ENCODE measurements at regions not wholly inside any gene's neighbourhood (a gene's known extent, or its start where the extent isn't known, plus 50 kb on each side); places are given as distances from the start of the nearest gene placed in this dataset.

DNA sequence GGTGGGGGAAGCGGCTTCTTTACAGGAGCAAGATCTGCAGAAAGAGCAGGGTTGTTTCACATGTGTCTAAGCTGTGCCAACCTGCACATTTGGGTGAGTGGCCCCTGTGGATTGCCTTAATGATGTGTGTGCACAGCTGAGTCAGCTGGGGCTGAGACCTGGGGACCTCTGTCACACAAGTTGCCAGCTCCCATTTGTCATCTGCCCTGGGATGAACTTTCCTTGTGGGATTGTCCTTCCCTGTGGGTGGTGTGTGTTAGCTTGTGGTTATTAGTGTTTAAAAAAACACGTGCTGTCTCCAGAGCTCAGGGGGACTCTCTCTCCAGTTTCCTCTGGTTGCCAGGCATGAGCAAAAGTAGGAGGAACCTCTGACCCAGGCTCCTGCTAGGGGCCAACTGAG is 400.5 kb upstream of the CCL2 start:
- TF ChIP-seq, protein P1, sequence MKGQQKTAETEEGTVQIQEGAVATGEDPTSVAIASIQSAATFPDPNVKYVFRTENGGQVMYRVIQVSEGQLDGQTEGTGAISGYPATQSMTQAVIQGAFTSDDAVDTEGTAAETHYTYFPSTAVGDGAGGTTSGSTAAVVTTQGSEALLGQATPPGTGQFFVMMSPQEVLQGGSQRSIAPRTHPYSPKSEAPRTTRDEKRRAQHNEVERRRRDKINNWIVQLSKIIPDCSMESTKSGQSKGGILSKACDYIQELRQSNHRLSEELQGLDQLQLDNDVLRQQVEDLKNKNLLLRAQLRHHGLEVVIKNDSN (IDR thresholded peaks at IDR 0.05), result no peak
- TF ChIP-seq CEBPB (IDR thresholded peaks at IDR 0.05) (no peak), CREB1 (IDR thresholded peaks at IDR 0.05; ENCODE audit: low read depth) (no peak), EGR1 (IDR thresholded peaks at IDR 0.05) (no peak), YY1 (IDR thresholded peaks at IDR 0.05; ENCODE audit: low read depth) (no peak)

DNA sequence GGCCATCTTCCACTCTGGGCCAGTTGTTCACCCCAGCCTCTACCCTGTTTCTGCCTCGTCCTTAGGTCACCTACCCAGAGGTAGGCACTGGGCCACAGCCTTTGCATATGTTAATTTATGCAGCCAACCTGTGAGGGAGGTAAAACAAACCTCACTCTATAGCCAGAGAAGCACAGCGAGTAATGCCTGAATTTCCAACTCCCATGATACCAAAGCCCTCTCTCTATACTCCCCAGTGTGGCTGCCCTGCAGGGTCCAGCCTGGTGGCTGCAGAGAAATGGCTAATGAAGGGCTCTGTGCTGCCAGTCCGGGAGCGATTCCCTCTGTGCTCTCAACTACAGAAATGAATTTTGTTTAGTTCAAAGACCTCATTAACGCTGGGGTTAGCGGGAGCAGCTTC is 397.0 kb upstream of the CCL2 start:
- TF ChIP-seq RAD21 (IDR thresholded peaks at IDR 0.05; ENCODE audit: low read depth), result no peak
- no peak for TF ChIP-seq TEAD4 (IDR thresholded peaks at IDR 0.05)
- TF ChIP-seq, protein P2, sequence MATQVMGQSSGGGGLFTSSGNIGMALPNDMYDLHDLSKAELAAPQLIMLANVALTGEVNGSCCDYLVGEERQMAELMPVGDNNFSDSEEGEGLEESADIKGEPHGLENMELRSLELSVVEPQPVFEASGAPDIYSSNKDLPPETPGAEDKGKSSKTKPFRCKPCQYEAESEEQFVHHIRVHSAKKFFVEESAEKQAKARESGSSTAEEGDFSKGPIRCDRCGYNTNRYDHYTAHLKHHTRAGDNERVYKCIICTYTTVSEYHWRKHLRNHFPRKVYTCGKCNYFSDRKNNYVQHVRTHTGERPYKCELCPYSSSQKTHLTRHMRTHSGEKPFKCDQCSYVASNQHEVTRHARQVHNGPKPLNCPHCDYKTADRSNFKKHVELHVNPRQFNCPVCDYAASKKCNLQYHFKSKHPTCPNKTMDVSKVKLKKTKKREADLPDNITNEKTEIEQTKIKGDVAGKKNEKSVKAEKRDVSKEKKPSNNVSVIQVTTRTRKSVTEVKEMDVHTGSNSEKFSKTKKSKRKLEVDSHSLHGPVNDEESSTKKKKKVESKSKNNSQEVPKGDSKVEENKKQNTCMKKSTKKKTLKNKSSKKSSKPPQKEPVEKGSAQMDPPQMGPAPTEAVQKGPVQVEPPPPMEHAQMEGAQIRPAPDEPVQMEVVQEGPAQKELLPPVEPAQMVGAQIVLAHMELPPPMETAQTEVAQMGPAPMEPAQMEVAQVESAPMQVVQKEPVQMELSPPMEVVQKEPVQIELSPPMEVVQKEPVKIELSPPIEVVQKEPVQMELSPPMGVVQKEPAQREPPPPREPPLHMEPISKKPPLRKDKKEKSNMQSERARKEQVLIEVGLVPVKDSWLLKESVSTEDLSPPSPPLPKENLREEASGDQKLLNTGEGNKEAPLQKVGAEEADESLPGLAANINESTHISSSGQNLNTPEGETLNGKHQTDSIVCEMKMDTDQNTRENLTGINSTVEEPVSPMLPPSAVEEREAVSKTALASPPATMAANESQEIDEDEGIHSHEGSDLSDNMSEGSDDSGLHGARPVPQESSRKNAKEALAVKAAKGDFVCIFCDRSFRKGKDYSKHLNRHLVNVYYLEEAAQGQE (IDR thresholded peaks at IDR 0.05; ENCODE audit: low read depth), result no peak
- TF ChIP-seq YY1 (IDR thresholded peaks at IDR 0.05; ENCODE audit: low read depth), result no peak
- no peak for TF ChIP-seq EGR1 (IDR thresholded peaks at IDR 0.05)
- TF ChIP-seq, protein P3, sequence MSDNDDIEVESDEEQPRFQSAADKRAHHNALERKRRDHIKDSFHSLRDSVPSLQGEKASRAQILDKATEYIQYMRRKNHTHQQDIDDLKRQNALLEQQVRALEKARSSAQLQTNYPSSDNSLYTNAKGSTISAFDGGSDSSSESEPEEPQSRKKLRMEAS (IDR thresholded peaks at IDR 0.05), result no peak
- no peak for TF ChIP-seq ZBTB7A (IDR thresholded peaks at IDR 0.05; ENCODE audit: low read depth)
- TF ChIP-seq, protein P1 (IDR thresholded peaks at IDR 0.05), result no peak
- TF ChIP-seq EP300 (IDR thresholded peaks at IDR 0.05; ENCODE audit: borderline replicate concordance), result no peak
- TF ChIP-seq TAF1 (IDR thresholded peaks at IDR 0.05; ENCODE audit: low read depth), result no peak
- no peak for TF ChIP-seq TCF12 (IDR thresholded peaks at IDR 0.05; ENCODE audit: low read depth)
- TF ChIP-seq CREB1 (IDR thresholded peaks at IDR 0.05; ENCODE audit: low read depth), result no peak
- no peak for TF ChIP-seq CEBPB (IDR thresholded peaks at IDR 0.05)
- TF ChIP-seq NFIC (IDR thresholded peaks at IDR 0.05), result no peak
- no peak for TF ChIP-seq FOXM1 (IDR thresholded peaks at IDR 0.05; ENCODE audit: borderline replicate concordance, low read depth)

DNA sequence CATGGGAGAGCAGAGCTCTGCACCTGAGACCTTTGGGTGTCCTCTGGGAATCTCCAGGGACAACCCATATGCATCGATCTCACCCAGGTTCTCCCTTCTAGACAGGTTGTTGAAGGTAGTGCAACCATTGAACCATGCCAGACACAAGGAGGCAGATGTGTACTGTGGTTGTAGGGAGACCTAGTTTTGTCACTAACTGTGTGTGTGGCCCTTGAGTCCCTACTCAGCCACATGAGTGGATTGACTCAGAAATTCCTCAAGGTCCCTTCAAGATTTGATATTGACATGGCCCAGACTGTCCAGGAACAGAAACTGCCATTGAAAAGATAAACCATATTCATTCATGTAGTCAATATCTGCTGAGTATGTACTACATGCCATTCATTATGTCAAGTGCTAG is 396.4 kb upstream of the CCL2 start:
- no peak for TF ChIP-seq ZBTB7A (IDR thresholded peaks at IDR 0.05; ENCODE audit: low read depth)
- TF ChIP-seq RAD21 (IDR thresholded peaks at IDR 0.05; ENCODE audit: low read depth), result no peak
- TF ChIP-seq TAF1 (IDR thresholded peaks at IDR 0.05; ENCODE audit: low read depth), result no peak
- TF ChIP-seq, protein P3 (IDR thresholded peaks at IDR 0.05), result no peak
- TF ChIP-seq TEAD4 (IDR thresholded peaks at IDR 0.05), result no peak
- TF ChIP-seq, protein P1 (IDR thresholded peaks at IDR 0.05), result no peak
- no peak for TF ChIP-seq FOXM1 (IDR thresholded peaks at IDR 0.05; ENCODE audit: borderline replicate concordance, low read depth)
- TF ChIP-seq TCF12 (IDR thresholded peaks at IDR 0.05; ENCODE audit: low read depth), result no peak
- TF ChIP-seq NFIC (IDR thresholded peaks at IDR 0.05), result no peak
- TF ChIP-seq EGR1 (IDR thresholded peaks at IDR 0.05), result no peak
- no peak for TF ChIP-seq YY1 (IDR thresholded peaks at IDR 0.05; ENCODE audit: low read depth)
- TF ChIP-seq CREB1 (IDR thresholded peaks at IDR 0.05; ENCODE audit: low read depth), result no peak
- no peak for TF ChIP-seq CEBPB (IDR thresholded peaks at IDR 0.05)
- no peak for TF ChIP-seq EP300 (IDR thresholded peaks at IDR 0.05; ENCODE audit: borderline replicate concordance)
- TF ChIP-seq, protein P2 (IDR thresholded peaks at IDR 0.05; ENCODE audit: low read depth), result no peak

DNA sequence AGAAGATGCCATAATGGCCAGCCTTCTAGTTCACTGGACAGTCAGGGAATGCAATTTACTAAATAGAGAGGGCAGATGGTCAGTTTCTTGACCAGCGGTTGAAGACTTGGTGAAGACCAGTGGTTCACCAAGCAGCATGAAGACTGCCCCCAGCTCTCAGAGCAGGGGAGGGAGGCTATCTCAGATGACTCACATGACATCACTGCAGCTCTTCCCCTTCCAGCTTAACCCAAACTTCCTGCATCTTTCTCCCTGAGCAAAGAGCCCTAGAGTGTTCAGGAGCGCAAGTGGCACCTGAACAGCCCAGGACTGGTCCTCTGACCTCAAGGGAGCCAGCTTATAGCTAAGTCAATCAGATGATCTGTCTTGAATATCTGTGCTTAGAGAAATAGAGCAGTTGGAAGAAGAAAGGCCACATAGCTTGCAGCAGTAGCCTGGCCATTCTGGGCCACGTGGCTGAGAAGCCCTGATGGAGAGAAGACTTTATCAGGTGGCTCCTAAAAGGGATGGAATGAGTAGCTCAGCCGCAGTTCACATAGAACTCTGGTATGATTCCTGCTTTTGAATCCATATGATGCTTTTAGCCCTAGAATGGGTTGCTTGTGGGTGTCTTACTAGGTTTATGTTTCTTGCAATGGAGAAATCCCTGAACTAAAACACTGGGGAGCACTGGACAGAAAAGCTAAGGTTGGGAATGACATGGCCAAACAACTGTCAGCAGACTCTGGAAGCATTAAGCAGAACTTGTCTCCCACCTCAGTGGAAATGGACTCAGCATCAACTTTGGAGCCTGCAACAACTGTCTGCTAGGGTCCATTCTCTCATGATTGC is 392.1 kb upstream of the CCL2 start:
- no peak for TF ChIP-seq ZBTB7A (IDR thresholded peaks at IDR 0.05; ENCODE audit: low read depth)

DNA sequence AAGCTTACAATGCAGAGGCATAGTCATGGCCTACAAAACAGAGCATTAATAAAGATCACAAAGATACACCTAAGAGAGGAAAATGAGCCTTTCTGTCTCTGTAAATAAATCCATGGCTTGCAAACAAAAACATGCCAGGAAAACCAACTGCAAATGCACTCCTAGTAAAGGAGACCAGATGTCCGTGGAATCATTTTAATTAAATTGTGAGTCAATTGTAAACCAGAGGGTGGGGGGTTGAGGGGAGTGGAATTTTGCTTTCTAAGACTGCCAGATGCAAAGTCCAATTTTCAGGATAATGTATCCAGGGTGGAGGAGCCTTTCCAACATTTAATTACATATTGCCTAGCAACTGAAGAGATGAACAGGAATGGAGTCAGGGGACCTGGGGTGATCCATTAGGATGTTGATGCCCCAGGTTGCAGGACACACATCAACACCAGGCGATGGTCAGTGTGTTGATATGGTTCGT is 390.3 kb upstream of the CCL2 start:
- no peak for TF ChIP-seq TCF12 (IDR thresholded peaks at IDR 0.05; ENCODE audit: low read depth)
- no peak for TF ChIP-seq TEAD4 (IDR thresholded peaks at IDR 0.05)
- TF ChIP-seq, protein P2 (IDR thresholded peaks at IDR 0.05; ENCODE audit: low read depth), result no peak
- TF ChIP-seq TAF1 (IDR thresholded peaks at IDR 0.05; ENCODE audit: low read depth), result no peak
- TF ChIP-seq CEBPB (IDR thresholded peaks at IDR 0.05), result no peak
- TF ChIP-seq NFIC (IDR thresholded peaks at IDR 0.05), result no peak
- no peak for TF ChIP-seq ZBTB7A (IDR thresholded peaks at IDR 0.05; ENCODE audit: low read depth)
- TF ChIP-seq, protein P1 (IDR thresholded peaks at IDR 0.05), result no peak
- no peak for TF ChIP-seq YY1 (IDR thresholded peaks at IDR 0.05; ENCODE audit: low read depth)
- no peak for TF ChIP-seq FOXM1 (IDR thresholded peaks at IDR 0.05; ENCODE audit: borderline replicate concordance, low read depth)
- no peak for TF ChIP-seq RAD21 (IDR thresholded peaks at IDR 0.05; ENCODE audit: low read depth)
- TF ChIP-seq EP300 (IDR thresholded peaks at IDR 0.05; ENCODE audit: borderline replicate concordance), result no peak
- no peak for TF ChIP-seq CREB1 (IDR thresholded peaks at IDR 0.05; ENCODE audit: low read depth)
- TF ChIP-seq, protein P3 (IDR thresholded peaks at IDR 0.05), result no peak
- TF ChIP-seq EGR1 (IDR thresholded peaks at IDR 0.05), result no peak

Measured in Ishikawa (cell line).